ENCODE measurements at regions not wholly inside any gene's neighbourhood (a gene's known extent, or its start where the extent isn't known, plus 50 kb on each side); places are given as distances from the start of the nearest gene placed in this dataset.
"Not testable (repeated sequence)": the region's sequence is repeated elsewhere in the genome, so short reads cannot be mapped to it uniquely, and the experiment has no call there.

- no peak for DNase-seq (ENCODE audit: low spot score)
Measured at GRCh38 chr20:61094581-61094980, 157.5 kb upstream of the CDH4 start.

DNA sequence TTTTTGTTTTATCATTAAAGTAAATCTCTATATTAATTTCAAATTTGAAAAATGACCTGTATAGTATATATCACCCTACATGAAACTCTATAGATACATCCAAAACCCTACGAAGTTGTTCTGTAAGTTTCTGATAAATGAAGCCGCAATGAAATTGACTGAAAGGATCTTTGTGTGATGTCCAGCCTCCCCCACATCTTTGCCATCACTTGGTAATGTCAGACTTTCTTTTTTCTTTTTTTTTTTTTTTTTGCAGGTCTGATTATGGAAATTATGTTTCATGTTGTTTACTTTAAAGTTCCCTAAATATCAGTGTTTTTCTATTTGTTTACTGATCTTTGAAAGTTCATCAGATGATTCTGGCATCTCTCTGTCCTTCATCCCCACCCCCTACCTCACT is 155.6 kb upstream of the CDH4 start:
- DNase-seq (ENCODE audit: low spot score) = no peak

GRCh38 chr20:61099806-61100205 is 152.3 kb upstream of the CDH4 start:
- DNase-seq (ENCODE audit: low spot score) = no peak

DNA sequence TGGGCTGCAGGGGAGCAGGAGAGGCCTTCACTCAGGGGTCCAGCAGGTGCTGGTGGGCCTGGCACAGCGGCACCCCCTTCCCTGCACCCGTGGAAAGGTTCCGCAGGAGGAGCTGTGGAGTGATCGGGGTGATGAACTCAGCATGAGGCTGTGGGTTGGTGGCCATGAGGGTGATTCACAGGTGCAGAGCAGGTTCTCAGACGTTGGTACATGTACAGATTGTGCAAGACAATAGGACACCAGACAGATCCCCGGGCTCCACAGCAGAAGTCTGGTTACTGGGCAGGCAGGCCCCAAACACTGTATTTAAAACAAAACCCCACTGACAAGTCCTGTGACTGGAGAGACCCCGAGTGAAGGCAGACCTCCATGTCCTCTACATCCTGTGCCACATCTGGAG is 151.6 kb upstream of the CDH4 start:
- DNase-seq (ENCODE audit: low spot score) = no peak

DNA sequence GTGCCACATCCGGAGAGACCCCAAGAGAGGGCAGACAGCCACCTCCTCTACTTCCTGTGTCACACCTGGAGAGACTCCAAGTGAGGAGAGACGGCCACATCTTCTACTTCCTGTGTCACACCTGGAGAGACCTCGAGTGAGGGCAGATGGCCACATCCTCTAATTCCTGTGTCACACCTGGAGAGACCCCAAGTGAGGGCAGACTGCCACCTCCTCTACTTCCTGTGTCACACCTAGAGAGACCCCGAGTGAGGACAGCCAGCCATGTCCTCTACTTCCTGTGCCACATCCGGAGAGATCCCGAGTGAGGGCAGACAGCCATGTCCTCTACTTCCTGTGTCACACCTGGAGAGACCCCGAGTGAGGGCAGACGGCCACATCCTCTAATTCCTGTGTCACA is 150.7 kb upstream of the CDH4 start:
- not testable (repeated sequence) for DNase-seq (ENCODE audit: low spot score)

DNA sequence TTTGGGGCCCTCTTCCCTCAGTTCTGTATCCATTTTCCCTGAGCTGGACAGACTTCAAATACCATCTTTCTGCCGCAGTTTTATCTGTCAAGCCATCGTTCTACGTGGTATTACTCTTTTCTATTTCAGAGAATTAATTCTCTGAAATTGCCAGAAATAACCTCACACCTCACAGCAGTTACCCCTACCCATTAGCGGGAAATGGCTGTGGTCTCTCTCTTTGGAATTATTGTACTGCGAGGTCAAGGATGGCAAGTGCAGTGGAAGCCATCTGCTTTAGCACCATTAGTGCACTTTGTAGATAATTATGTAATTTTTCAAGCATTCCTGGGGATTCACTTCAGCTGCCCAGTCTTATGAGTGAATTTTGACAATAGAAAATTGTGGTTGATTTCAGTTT is 147.8 kb upstream of the CDH4 start:
- no peak for DNase-seq (ENCODE audit: low spot score)

DNA sequence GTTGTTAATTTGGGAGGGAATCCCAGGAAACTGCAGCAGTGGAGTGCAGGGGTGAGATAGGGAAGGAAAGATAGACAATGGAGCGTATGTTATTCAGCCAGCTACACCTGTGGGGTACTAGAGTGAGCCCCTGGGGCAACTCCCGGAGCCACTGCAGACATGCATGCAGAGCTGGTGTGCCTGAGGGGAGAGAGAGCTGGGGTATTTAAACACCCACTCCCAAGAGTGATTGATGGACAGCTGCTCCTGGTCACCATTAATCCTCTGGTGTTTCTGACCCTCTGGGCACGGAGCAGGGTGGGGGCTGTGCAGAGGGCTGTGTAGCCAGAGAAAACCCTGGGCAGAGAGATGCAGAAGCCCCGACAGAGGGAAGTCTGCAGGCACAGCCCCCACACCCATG is 146.7 kb upstream of the CDH4 start:
- no peak for DNase-seq (ENCODE audit: low spot score)

GRCh38 chr20:61106438-61106837 is 145.6 kb upstream of the CDH4 start:
- no peak for DNase-seq (ENCODE audit: low spot score)

GRCh38 chr20:61109221-61109805 is 142.7 kb upstream of the CDH4 start:
- DNase-seq (ENCODE audit: low spot score) = no peak

- no peak for DNase-seq (ENCODE audit: low spot score)
Measured at GRCh38 chr20:61112515-61112914, 139.5 kb upstream of the CDH4 start.

- DNase-seq (ENCODE audit: low spot score) = no peak
Measured at GRCh38 chr20:61113731-61114130, 138.3 kb upstream of the CDH4 start.

GRCh38 chr20:61114493-61115175 is 137.4 kb upstream of the CDH4 start:
- DNase-seq (ENCODE audit: low spot score) = no peak

- no peak for DNase-seq (ENCODE audit: low spot score)
Measured at GRCh38 chr20:61115364-61116065, 136.5 kb upstream of the CDH4 start.

- no peak for DNase-seq (ENCODE audit: low spot score)
Measured at GRCh38 chr20:61117725-61118124, 134.3 kb upstream of the CDH4 start.

- DNase-seq (ENCODE audit: low spot score) = no peak
Measured at GRCh38 chr20:61118429-61119224, 133.4 kb upstream of the CDH4 start.

DNA sequence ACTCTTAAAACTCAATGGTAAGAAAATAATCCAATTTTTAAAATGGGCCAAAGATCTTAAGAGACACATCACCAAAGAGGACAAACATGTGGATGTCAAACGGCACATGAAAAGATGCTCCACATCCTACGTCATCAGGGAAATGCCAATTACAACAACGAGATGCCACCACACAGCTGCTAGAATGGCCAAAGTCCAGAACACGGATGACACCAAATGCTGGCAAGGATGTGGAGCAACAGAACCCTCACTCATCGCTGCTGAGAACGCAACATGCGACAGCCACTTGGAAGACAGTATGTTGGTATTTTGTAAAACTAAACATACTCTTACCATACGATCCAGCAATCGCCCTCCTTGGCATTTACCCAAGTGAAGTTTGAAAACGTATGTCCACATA is 132.8 kb upstream of the CDH4 start:
- no peak for DNase-seq (ENCODE audit: low spot score)

- DNase-seq (ENCODE audit: low spot score) = no peak
Measured at GRCh38 chr20:61119794-61120410, 132.2 kb upstream of the CDH4 start.

GRCh38 chr20:61120595-61121515 is 131.2 kb upstream of the CDH4 start:
- DNase-seq (ENCODE audit: low spot score) = peak; percentile 50

- no peak for DNase-seq (ENCODE audit: low spot score)
Measured at GRCh38 chr20:61121661-61122060, 130.4 kb upstream of the CDH4 start.

DNA sequence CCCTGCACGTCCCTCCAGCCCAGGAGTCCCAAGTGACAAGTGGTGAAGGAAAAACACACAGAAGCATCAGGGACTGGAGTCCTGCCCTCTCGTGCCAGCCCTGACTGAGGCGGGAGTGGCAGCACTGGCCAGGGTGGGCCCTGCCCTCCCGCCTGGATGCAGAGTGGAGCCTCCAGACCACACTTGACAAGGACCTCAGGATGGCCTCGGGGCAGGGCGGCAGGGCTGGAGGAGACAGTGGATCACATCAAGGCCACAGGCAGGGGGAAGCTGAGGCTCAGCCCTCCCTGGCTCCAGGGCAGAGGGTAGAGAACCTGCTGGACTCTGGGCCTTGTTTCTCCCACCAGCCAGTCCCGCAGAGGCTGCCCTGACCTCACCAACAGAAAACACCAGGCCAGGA is 128.8 kb upstream of the CDH4 start:
- no peak for DNase-seq (ENCODE audit: low spot score)

- no peak for DNase-seq (ENCODE audit: low spot score)
Measured at GRCh38 chr20:61123751-61124368, 128.2 kb upstream of the CDH4 start.
